ENCODE measurements at regions not wholly inside any gene's neighbourhood (a gene's known extent, or its start where the extent isn't known, plus 50 kb on each side); places are given as distances from the start of the nearest gene placed in this dataset.
"Not testable (repeated sequence)": the region's sequence is repeated elsewhere in the genome, so short reads cannot be mapped to it uniquely, and the experiment has no call there.

- no peak for DNase-seq
Measured at GRCh38 chr7:148472406-148472805, 118.2 kb upstream of the C7orf33 start.

- DNase-seq, result no peak
Measured at GRCh38 chr7:148473703-148474480, 116.7 kb upstream of the C7orf33 start.

- DNase-seq, result no peak
Measured at GRCh38 chr7:148474481-148475025, 116.0 kb upstream of the C7orf33 start.

DNA sequence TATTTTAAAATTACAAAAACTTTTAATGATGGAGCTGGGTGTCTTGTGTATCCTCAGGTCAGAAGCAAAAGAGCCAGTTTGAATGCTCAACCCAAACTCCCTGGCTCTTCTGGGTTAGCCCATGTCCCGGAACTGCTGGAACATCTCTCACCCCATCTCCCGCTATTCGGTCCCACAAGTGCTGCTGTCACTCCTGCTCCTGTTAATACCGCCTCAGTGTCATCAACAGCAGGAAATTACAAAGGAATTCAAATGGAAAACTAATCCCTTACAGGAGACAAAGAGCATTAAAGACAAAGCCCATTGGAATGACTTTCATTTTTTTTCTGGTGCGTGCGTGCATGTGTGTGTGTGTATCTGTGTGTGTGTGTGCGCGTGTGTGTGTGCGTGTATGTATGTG is 112.0 kb upstream of the C7orf33 start:
- no peak for DNase-seq

GRCh38 chr7:148480479-148481146 is 110.0 kb upstream of the C7orf33 start:
- no peak for DNase-seq

DNA sequence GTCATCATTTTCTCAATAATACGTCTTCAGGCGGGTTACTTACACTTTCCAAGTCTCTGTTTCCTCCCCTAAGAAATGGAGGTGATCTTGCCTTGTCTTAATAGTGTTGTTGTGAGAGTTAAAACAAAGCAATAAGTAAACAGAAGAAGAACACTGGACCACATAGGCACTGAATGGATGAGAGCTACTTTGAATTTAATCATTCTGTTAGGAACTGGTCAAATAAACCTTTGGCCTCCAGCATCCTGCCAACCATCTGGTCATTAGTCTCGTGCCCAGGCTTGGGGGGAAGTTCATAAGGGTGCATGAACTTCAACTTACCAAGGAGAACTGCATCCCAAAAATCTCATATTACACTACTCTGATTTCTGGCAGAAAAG is 109.4 kb upstream of the C7orf33 start:
- no peak for DNase-seq

DNA sequence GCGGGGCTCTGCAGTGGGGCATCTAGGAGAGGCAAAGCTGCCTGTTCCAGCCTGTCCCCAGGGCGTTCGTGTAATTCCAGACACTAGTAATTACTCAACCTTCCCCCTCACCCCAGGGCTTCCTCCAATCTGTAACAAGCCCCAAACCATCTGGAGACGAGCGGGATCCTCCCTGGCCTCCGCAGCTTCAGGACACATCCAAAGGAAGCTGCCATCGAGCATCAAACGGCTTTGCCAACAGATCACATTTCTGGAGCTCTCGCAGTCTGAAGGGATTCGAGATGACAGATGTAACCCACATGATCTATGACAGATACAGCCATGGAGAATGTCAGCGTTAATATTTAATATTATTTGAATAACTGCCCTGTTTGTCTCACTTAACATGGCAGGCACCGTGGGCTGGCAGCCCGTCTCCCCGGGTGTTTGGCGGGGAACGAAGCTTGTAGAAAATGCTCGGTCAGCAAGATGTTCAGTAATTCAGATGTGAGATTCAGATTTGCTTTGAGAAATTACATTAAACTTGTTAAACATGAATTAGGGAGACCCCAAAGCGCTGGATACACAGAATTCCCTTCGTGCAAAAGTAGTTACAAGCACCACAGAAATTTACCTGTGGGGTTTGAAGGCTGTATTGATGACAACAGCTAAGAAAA is 108.5 kb upstream of the C7orf33 start:
- no peak for DNase-seq

DNA sequence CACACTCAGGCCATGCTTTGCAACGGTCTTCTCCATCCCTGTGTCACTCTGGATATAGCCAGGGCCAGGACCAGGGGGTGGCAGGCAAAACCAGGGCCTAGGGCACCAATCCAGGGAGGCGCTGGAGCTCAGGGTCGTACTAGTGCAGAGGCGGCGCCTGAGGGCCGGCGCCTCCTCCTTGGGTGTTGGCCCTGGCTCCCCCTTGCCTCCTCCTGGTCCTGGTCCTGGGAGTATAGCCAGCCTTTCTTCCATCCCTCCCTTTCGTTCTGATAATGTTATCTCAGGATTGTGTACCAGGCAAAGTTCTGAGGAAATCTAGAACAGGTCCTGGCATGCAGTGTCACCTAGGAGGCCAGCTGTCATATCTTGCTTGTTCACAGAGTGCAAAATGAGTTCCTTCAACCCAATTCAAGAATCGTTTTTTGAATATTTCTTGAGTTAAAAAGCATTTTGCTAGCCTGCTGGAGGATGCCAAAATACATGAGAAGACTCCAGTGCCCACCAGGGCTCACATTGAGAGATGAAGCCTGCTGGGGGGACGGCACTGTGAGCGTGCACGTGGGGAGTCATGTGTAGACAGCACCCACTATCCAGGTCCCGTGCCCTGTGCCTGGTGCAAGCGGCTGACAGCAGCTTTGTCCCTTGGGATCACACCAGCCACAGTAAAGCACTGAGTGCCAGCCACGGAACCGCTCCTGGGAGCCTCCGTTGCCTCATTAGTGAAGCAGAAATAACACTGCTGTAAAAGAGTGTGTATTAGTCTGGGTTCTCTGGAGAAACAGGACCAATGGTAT is 106.9 kb upstream of the C7orf33 start:
- no peak for DNase-seq

DNA sequence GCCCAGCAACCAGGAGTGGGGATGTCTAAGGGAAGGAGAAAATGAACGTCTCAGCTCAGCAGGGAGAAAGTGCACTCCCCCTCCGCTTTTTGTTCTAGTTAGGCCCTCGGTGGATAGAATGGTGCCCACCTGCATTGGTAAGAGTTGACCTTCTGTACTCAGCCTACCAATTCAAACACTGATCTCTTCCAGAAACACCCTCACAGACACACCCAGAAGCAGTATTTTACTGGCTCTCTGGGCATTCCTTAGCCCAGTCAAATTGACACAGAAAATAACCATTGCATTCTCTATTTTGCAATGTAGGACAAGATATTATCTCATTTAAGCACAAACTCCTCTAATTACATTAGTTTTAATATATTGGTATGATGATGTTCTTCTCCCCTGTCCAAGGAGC is 106.1 kb upstream of the C7orf33 start:
- no peak for DNase-seq

- no peak for DNase-seq
Measured at GRCh38 chr7:148485618-148486017, 104.9 kb upstream of the C7orf33 start.

DNA sequence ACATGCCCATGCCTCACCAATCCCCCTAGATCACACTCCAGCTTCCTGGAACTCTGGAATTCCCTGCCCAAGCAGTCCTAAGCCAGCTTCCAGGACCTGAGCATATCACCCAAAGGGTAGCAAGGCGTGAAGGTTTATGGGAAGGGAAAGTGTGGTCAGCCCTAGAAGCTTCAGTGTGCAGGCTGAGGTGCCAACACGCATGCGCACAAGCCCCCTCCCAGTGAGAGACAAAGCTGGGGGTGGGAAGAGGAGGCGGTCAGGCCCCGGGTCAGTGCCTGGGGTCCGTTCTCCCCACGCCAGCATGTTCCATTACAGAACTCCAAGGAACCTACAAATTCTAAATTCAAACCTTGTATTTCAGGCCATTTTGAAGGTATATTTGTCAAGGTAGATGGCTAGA is 103.6 kb upstream of the C7orf33 start:
- no peak for DNase-seq

DNA sequence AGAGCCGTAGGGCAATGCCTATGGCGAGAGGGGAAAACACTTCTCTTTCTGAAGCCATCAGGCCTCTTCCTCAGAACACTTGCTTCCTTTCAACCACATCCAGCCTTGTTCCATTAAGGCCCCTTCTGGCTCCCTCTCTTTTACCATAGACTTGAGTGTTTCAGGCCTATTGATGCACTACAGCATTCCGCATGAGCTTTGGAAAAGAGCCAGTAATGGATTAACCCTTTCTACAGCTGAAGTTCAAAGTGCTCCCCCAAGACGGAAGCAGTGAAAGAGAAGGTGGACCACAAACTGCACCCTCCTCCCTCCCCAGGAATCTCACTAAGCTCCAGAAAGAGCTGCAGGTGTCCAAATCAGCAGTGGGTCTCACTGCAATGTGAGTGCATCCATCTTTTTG is 102.7 kb upstream of the C7orf33 start:
- no peak for DNase-seq

GRCh38 chr7:148489678-148490077 is 100.9 kb upstream of the C7orf33 start:
- DNase-seq, result no peak

- no peak for DNase-seq
Measured at GRCh38 chr7:148492157-148492860, 98.3 kb upstream of the C7orf33 start.

DNA sequence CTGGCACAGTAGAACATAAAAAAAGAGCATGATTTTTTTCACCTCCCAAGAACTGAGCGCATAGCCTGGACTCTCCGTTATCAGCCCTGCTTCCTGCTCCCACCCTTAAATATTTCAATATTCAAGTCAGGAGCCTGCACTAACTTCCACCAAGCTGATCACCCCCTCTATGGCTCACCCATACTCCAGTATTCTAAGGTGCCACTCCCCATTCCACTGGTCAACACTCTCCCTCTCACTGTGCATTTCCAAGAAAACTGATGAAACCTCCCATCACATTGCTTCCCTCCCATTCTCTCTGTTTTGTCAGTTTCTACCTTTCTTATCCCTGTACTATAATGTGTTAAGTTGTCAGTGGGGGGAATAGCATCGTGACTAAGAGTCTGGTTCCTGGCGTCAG is 95.0 kb upstream of the C7orf33 start:
- no peak for DNase-seq

- no peak for DNase-seq
Measured at GRCh38 chr7:148500978-148501377, 89.6 kb upstream of the C7orf33 start.

DNA sequence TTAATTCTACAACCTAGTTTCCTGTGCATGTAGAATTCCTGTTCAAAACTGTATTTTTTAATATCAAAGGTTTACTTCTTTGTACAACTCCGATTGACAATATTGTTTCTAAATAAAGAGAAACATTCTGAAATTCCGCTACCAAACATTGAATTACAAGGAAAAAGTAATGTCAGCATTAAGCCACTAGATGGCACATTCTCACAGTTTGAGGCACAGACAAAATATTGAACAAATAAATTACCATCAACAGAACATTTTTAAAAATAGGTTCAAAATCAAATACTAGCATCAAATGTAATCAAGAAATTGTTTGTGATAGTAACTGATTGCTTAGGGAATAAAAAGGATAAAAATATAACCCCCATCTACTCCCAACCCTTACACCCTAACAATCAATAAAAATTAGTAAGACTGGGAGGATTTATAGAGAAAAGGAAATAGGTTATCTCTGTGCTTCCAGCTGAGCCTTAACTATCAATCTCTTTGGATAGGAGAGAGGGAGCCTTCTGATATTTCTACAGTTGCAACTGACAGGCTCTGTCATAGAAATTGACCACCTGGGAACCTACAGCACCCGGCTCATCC is 86.6 kb upstream of the C7orf33 start:
- peak; percentile 37 for DNase-seq

GRCh38 chr7:148505645-148506375 is 84.8 kb upstream of the C7orf33 start:
- DNase-seq, result no peak

DNA sequence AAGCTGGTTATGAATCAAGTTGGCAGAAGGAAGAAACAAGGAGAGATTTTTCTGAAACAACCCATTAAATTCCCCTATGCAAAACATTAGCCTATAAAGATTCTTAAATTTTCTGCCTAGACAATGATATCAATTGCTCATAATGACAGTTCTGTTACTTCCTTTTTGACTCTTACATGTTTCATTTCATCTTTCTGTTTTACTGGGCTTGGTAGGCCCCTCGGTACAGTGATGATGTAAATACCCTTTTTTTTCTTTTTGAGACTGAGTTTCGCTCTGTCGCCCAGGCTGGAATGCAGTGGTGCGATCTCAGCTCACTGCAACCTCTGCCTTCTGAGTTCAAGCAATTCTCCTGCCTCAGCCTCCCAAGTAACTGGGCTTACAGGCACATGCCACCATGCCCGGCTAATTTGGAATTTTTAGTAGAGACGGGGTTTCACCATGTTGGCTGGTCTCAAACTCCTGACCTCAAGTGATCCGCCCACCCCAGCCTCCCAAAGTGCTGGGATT is 83.4 kb upstream of the C7orf33 start:
- DNase-seq, result not testable (repeated sequence)

DNA sequence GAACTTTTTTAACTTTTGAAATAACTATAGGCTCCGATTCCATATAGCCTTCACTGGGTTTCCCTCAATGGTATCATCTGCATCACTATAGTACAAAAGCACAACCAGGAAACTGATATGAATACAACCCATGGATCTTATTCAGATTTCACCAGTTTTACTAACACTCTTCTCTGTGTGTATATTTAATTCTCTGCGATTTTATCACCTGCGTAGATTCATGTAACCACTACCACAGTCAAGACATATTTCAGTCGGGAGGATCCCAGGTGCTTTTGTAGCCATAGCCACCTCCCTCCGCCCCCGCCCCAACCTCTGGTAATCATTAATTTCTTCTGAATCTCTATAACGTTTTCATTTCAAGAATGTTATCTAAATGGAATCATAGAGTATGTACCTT is 82.8 kb upstream of the C7orf33 start:
- no peak for DNase-seq

DNA sequence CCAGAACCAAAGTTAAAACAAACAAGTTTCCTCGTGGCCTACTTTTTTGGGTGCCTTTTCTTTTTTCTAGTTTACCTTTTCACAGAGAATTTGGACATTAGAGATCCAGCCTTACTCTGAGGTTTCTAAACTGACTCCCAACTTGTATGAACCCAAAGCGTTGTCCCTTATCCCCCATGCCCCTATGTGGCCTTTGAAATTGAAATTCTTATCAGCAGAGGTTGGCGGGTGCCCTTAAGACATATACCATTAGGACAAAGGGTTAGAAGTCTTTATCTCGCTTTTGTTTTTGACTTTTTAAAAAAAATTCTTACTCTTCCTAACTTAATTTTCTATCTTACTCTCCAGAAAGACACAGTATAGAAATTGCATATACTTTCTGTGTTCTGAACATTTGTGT is 76.3 kb upstream of the C7orf33 start:
- DNase-seq, result no peak

All from NCI-H1105 treated with DMSO at 0.1 percent for 48 hours (cell line).